ENCODE measurements at regions not wholly inside any gene's neighbourhood (a gene's known extent, or its start where the extent isn't known, plus 50 kb on each side); places are given as distances from the start of the nearest gene placed in this dataset.

DNA sequence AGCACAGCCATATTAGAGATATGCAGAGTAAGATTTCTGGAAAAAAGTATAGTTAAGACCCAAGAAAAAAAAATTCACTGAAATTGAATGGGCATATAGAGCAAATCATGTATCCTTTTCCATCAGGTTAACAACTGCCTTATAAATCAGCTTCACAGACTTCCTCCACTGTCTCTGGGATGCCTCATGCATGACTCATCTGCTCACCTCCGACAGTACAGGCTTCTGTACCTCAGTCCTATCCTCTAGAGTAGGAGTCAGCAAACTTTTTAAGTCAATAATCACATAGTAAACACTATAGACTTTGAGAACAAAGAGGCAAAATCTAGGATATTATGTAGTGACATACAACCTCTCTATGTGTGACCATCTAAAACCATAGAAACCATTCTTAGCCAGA, 211.6 kb upstream of the SP8 start (continued):
- TF ChIP-seq ZNF292 (tag by site-specific recombination; IDR thresholded peaks at IDR 0.05; ENCODE audit: borderline replicate concordance, low read depth) (no peak), ZNF433 (tag by site-specific recombination; IDR thresholded peaks at IDR 0.05; ENCODE audit: low read depth) (no peak), ZNF366 (tag by site-specific recombination; conservative IDR thresholded peaks at IDR 0.05) (no peak), ZNF692 (tag by site-specific recombination; IDR thresholded peaks at IDR 0.05) (no peak), ZNF280C (tag by site-specific recombination; IDR thresholded peaks at IDR 0.05) (no peak), ZNF175 (tag by site-specific recombination; IDR thresholded peaks at IDR 0.05) (no peak), ZNF19 (tag by site-specific recombination; IDR thresholded peaks at IDR 0.05; ENCODE audit: low read depth) (no peak), ZNF529 (tag by site-specific recombination; IDR thresholded peaks at IDR 0.05; ENCODE audit: insufficient replicate concordance) (no peak), ZNF544 (tag by site-specific recombination; IDR thresholded peaks at IDR 0.05) (no peak)
- TF ChIP-seq, protein P1, sequence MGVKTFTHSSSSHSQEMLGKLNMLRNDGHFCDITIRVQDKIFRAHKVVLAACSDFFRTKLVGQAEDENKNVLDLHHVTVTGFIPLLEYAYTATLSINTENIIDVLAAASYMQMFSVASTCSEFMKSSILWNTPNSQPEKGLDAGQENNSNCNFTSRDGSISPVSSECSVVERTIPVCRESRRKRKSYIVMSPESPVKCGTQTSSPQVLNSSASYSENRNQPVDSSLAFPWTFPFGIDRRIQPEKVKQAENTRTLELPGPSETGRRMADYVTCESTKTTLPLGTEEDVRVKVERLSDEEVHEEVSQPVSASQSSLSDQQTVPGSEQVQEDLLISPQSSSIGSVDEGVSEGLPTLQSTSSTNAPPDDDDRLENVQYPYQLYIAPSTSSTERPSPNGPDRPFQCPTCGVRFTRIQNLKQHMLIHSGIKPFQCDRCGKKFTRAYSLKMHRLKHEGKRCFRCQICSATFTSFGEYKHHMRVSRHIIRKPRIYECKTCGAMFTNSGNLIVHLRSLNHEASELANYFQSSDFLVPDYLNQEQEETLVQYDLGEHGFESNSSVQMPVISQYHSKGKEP (tag by site-specific recombination; IDR thresholded peaks at IDR 0.05): no peak
- TF ChIP-seq, protein P2, sequence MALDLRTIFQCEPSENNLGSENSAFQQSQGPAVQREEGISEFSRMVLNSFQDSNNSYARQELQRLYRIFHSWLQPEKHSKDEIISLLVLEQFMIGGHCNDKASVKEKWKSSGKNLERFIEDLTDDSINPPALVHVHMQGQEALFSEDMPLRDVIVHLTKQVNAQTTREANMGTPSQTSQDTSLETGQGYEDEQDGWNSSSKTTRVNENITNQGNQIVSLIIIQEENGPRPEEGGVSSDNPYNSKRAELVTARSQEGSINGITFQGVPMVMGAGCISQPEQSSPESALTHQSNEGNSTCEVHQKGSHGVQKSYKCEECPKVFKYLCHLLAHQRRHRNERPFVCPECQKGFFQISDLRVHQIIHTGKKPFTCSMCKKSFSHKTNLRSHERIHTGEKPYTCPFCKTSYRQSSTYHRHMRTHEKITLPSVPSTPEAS (tag by site-specific recombination; IDR thresholded peaks at IDR 0.05): no peak
- TF ChIP-seq, protein P3, sequence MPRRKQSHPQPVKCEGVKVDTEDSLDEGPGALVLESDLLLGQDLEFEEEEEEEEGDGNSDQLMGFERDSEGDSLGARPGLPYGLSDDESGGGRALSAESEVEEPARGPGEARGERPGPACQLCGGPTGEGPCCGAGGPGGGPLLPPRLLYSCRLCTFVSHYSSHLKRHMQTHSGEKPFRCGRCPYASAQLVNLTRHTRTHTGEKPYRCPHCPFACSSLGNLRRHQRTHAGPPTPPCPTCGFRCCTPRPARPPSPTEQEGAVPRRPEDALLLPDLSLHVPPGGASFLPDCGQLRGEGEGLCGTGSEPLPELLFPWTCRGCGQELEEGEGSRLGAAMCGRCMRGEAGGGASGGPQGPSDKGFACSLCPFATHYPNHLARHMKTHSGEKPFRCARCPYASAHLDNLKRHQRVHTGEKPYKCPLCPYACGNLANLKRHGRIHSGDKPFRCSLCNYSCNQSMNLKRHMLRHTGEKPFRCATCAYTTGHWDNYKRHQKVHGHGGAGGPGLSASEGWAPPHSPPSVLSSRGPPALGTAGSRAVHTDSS (tag by site-specific recombination; IDR thresholded peaks at IDR 0.05): no peak

DNA sequence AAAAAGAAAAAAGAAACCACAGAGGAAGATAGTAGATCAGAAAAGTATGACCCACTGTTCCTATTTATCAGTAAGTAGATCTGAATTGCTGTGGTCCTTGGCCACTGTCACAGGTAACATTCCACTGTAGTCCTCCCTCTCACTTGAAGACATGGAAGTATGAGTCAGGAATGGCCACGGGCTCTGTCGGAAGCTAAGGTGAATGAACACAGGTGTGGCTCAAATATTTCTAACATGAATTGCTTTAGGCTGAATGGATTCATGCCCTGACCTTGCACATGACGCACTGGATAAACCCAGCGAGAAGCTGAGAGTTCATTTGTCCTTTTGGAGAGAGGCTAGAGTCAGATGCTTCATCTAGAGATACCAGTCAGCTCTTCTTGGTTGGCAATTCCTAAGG, 224.5 kb upstream of the SP8 start:
- CTCF ChIA-PET: no interaction called here

More for the DNA sequence above, 224.5 kb upstream of the SP8 start:
- Histone ChIP-seq H3K4me1 (ENCODE audit: control insufficient read depth, insufficient read depth, low read length) (no peaks in the 10 kb centered on the region), H3K9me3 (ENCODE audit: control insufficient read depth, insufficient read depth, low read depth, low read length) (no peaks in the 10 kb centered on the region), H3K36me3 (ENCODE audit: control insufficient read depth in 2 of 2, insufficient read depth in 1 of 2, low read length in 2 of 2) (no peaks in the 10 kb centered on the region), H3K4me3 (ENCODE audit: low read depth, low read length) (no peak overlapping the region), H3K27ac (ENCODE audit: extremely low read depth, low read depth, low read length) (no peak overlapping the region)
- POLR2A ChIA-PET: no interaction called here
- TF ChIP-seq ZNF324 (tag by site-specific recombination; IDR thresholded peaks at IDR 0.05) (no peak), ZNF449 (tag by site-specific recombination; IDR thresholded peaks at IDR 0.05) (no peak), ZNF132 (tag by site-specific recombination; IDR thresholded peaks at IDR 0.05; ENCODE audit: borderline replicate concordance) (no peak), ZNF350 (tag by site-specific recombination; IDR thresholded peaks at IDR 0.05) (no peak), ZNF221 (tag by site-specific recombination; IDR thresholded peaks at IDR 0.05; ENCODE audit: borderline replicate concordance) (no peak), ZNF510 (tag by site-specific recombination; IDR thresholded peaks at IDR 0.05; ENCODE audit: insufficient replicate concordance) (no peak), ZBTB11 (tag by site-specific recombination; conservative IDR thresholded peaks at IDR 0.05; ENCODE audit: low read depth) (no peak), ZNF621 (tag by site-specific recombination; IDR thresholded peaks at IDR 0.05) (no peak), ELK4 (IDR thresholded peaks at IDR 0.05; ENCODE audit: borderline replicate concordance, low read depth, low read length) (no peak)

Measured in HEK293 (cell line).